Bronchial epithelial cell (primary cell): ENCODE measurements at regions not wholly inside any gene's neighbourhood (a gene's known extent, or its start where the extent isn't known, plus 50 kb on each side); places are given as distances from the start of the nearest gene placed in this dataset.

Experiments
- DNase-seq: peaks from one replicate; pipeline ENCODE4 v3.0.0-alpha.2; 2010; ENCODE audit warnings: low read depth
- FAIRE-seq: peaks from 2 replicates; lab custom pipeline; 2011; peaks lifted over from hg19 to GRCh38; lab: Jason Lieb, UNC
- H3K27me3 ChIP-seq: 2 replicates; pipeline ENCODE4 v1.5.1; 2011; ENCODE audit warnings: low read length; ENCODE audit not compliant: control insufficient read depth, insufficient read depth
- H3K36me3 ChIP-seq: 2 replicates; pipeline ENCODE4 v1.5.1; 2011; ENCODE audit warnings: low read length; ENCODE audit not compliant: control insufficient read depth, insufficient read depth
- H3K4me3 ChIP-seq: 2 replicates; pipeline ENCODE4 v1.5.1; 2011; ENCODE audit warnings: mild to moderate bottlenecking, low read depth, low read length, control low read depth
- CTCF ChIP-seq: IDR thresholded peaks from 2 replicates; pipeline ENCODE4 v1.5.1; 2011; ENCODE audit warnings: mild to moderate bottlenecking, moderate library complexity, low read length, control low read depth, inconsistent platforms; ENCODE audit not compliant: insufficient read depth, severe bottlenecking

GRCh38 chr7:97470726-97471125 lies 261.2 kb upstream of the TAC1 start:
- H3K27me3 ChIP-seq = no peaks in the 10 kb centered on the region
- DNase-seq = no peak
- no peak overlapping the region for H3K4me3 ChIP-seq
- TF ChIP-seq CTCF = no peak
- FAIRE-seq = no peak
- no peaks in the 10 kb centered on the region for H3K36me3 ChIP-seq

- no peak for FAIRE-seq
- H3K27me3 ChIP-seq = no peaks in the 10 kb centered on the region
Measured at GRCh38 chr7:97471491-97471890, 260.4 kb upstream of the TAC1 start.

GRCh38 chr7:97479740-97480290 lies 252.1 kb upstream of the TAC1 start:
- Histone ChIP-seq H3K4me3 (no peak overlapping the region), H3K27me3 (no peaks in the 10 kb centered on the region), H3K36me3 (no peaks in the 10 kb centered on the region)
- DNase-seq = no peak
- TF ChIP-seq CTCF = no peak
- no peak for FAIRE-seq

More at GRCh38 chr7:97471491-97471890, 260.4 kb upstream of the TAC1 start:
- Histone ChIP-seq H3K4me3 (no peak overlapping the region), H3K36me3 (no peaks in the 10 kb centered on the region)
- no peak for DNase-seq
- TF ChIP-seq CTCF = no peak

GRCh38 chr7:97480772-97481390 lies 251.0 kb upstream of the TAC1 start:
- Histone ChIP-seq H3K27me3 (no peaks in the 10 kb centered on the region), H3K36me3 (no peaks in the 10 kb centered on the region), H3K4me3 (no peak overlapping the region)
- TF ChIP-seq CTCF = no peak
- DNase-seq (no peak), FAIRE-seq (no peak)

GRCh38 chr7:97495487-97495886 lies 236.4 kb upstream of the TAC1 start:
- FAIRE-seq (no peak), DNase-seq (no peak)
- no peaks in the 10 kb centered on the region for H3K27me3 ChIP-seq
- H3K36me3 ChIP-seq = no peaks in the 10 kb centered on the region
- no peak overlapping the region for H3K4me3 ChIP-seq
- no peak for TF ChIP-seq CTCF

- Histone ChIP-seq H3K36me3 (no peaks in the 10 kb centered on the region), H3K27me3 (no peaks in the 10 kb centered on the region), H3K4me3 (no peak overlapping the region)
- peak; percentile 46 for DNase-seq
- peak; percentile 63 for TF ChIP-seq CTCF
- no peak for FAIRE-seq
Measured at GRCh38 chr7:97499204-97499603, 232.7 kb upstream of the TAC1 start.
